Pons (tissue), 1 donor: ENCODE measurements at regions not wholly inside any gene's neighbourhood (a gene's known extent, or its start where the extent isn't known, plus 50 kb on each side); places are given as distances from the start of the nearest gene placed in this dataset.

ENCODE experiments used
- DNase-seq: peaks from one replicate; pipeline ENCODE4 v3.0.0-alpha.2; 2016; ENCODE audit warnings: low spot score

DNA sequence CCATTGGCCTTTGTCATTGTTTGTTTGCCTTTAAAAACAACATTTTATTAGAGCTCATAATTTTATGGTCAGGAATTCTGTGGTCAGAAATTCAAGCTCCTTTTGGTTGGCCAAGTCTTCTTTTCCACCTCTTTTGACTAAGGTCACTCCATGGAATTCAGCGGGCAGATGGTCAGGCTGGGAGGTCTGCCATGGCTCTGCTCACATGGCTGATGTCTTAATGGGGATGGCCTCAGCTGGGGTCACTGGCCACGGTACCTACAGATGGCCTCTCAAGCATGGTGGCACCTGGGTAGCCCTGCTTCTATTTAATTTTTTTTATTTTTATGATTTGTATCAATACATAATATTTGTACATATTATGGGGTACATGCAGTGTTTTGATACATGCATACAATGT lies 360.8 kb upstream of the MCTP2 start:
- DNase-seq: no peak

GRCh38 chr15:93866948-93867347 lies 364.4 kb upstream of the MCTP2 start:
- DNase-seq: no peak

- DNase-seq: no peak
Observed at GRCh38 chr15:93866476-93866875, 364.9 kb upstream of the MCTP2 start.

GRCh38 chr15:93865586-93865985 lies 365.8 kb upstream of the MCTP2 start:
- DNase-seq: no peak

DNA sequence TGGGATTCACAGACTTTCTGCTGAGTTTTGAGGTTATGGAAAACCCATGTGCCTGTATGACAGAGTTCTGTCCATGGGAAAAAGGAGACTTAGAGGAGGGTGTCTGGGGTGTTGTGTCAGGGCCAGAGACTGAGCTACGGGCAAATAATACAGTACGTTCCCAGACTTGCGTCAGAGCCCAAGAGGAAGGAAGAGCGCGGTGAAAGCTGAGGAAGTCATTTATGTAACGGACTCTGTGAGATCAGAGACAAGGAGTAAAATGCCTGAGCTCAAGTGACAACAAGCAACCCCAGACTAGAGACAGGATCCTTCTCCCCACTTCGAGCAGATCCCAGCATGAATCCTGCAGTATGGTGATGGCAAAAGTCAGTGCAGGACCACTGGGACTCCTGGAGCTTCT lies 368.6 kb upstream of the MCTP2 start:
- DNase-seq: peak; percentile 60

DNA sequence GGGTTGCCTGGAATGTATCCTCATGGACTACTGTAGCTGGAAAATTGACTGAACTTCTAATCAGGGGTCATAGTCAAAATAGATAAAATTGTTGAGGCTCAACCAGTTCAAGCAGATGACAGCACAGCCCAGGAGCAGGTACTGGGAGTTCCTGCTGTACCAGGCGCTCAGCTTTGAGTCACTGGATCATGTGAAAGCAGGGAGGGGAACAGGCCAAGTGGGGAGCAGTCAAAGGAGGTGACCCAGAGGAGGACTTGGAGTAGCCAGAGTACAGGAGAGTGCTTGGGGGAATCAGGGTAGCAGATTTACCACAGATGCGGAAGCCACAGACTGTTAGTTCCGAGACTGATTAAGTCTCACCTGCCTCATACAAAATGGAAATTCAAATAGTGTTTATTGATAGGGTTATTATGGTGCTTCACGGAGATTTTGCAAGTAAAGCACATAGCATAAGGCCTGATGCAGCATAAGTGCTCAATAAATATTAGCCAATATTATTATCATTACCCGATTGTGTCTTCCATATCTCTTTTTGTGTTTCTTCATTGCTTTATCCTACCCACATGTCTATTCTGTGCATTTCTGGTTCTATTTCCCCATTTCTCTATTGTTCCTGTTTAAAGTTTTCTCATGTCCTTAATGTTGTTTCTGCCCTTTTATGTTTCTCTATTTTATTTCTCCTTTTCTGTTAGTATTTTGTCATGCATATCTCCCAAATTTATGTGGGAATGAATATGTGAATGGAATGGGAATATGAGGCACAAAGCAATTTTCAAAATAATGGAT lies 369.2 kb upstream of the MCTP2 start:
- peak; percentile 9 for DNase-seq

DNA sequence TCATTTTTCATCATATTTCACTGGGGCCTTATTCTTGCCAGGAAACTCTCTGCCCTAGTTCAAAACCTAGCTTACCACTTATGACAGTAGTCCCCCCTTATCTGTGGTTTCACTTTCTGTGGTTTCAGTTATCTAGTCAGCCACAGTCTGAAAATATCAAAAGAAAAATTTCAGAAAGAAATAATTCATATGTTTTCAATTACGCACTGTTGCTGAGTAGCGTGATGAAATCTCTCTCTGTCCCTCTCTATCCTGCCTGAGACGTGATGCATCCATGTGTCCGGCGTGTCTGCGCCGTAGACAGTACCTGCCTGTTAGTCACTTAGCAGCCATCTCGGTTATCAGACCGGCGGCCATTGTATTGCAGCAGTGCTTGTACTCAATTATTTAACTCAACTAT lies 369.9 kb upstream of the MCTP2 start:
- DNase-seq: no peak

DNA sequence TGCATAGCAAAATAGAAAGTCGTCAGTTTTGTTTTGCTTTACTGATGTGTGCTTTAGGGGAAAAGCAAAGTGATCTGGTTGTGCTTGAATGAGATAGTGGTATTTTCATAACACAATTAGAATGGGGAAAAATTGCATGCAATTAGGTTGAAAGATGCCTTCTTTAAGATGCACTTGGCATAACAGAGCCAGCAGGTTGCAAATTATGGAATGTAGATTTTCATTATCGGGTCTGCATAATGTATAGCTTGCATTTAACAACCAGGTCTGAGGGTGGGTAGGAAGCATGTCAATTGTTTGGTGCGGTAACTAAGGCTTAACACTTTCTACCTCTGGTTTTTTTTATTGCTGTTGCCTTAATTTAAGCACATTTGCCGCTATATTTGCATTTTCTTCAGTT lies 370.7 kb upstream of the MCTP2 start:
- DNase-seq: no peak

- no peak for DNase-seq
Observed at GRCh38 chr15:93859176-93859575, 372.2 kb upstream of the MCTP2 start.

DNA sequence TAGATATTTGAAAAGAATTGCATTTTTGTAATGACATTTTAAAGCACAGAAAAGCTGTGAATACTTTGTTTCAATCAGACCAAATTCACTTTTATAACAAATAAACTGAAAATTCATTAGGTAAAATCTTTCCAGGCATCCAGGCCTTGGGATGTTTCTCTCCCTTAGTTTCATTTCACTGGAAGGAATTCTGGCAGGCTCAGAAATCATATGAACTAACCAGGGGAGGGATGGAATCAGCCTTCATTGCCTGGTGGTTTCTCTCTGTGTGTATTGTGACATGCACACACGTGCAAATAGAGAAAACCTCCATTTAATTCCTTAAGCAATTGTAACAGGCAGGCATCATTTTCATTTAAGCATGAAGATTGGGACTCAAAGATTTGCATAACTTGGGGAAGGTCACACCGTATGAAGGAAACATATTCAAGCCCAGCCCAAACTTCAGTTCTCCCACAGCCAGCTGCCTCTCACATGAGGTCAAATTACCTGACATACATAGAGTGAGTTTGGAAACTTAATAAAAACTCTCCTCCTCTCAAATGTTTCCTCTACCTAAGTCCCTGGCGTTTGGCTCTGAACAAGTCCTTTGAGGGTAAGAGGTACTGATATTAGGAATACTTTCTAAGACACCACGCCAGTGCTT lies 376.1 kb upstream of the MCTP2 start:
- no peak for DNase-seq

GRCh38 chr15:93854088-93854487 lies 377.3 kb upstream of the MCTP2 start:
- DNase-seq: no peak

DNA sequence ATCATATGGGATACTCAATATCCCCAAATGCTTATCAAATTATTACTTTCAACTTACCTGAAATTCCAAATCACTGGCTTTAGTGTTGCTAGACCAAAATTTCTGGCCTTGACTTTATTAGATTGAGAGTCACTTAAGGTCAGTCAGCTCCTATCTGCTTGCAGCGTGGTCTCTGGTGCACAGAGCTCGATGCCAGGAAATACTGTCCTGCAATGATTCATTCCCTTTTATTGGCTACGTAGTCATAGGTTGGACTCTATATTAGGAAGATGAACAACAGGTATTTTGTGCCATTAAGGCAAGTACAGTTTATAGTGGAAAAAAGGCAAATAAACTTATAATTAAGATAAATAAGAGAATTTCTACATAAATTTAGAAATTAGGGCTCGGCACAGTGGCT lies 378.6 kb upstream of the MCTP2 start:
- DNase-seq: no peak

GRCh38 chr15:93848490-93848889 lies 382.9 kb upstream of the MCTP2 start:
- DNase-seq: no peak

- DNase-seq: no peak
Observed at GRCh38 chr15:93848076-93848475, 383.3 kb upstream of the MCTP2 start.

DNA sequence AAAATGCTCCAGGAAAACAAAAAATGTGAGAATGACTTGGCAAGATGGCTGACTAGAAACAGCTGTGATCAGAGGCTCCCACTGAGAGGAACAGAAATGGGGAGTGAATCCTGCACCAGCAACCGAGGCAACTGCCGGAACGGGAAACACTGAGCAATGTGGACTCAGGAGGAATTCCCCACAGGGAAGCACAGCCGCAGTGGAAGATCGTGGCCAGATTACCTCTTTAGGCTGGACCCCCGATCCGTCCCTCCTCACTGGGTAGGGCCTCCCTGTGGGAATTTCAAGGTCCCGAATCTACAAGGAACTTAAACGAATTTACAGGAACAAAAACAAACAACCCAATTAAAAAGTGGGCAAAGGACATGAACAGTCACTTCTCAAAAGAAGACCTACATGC lies 385.2 kb upstream of the MCTP2 start:
- no peak for DNase-seq

DNA sequence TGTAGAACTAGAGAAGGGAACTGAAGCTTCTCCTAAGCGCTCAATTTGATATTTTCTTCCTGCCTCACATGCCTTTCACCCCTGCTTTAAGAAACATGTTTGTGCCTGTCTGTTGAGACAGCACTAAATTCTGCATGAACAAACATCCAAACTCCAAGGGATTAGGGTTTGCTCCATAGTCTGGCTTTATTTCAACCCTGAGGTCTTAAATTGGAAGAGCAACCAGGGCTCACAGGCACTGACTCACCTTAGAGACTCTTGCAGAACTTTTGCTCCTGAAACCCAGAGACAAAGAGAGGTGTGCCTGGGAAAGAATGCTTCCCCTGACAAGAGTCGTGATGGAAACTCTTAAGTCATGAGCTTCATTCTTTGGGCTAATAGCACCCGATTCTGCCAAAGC lies 393.9 kb upstream of the MCTP2 start:
- DNase-seq: no peak

- no peak for DNase-seq
Observed at GRCh38 chr15:93835344-93835743, 396.0 kb upstream of the MCTP2 start.

DNA sequence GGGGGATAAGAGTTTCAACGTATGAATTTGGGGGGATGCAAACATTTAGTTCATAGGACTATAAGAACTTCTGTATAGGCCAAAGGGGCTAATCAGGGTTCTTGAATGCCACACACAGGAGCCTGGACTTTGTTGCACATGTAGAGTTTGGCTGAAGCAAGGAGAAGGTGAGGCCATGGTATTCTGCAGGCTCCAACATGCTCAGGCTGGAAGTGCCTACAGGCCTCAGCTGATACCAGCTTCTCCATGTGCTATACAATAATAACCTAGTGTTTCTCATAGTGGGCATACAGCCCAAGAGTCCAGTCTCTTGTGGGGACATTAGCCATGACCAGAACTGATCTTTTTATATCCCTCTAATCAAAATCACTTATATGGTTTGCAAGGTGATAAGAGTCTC lies 399.7 kb upstream of the MCTP2 start:
- no peak for DNase-seq

- DNase-seq: no peak
Observed at GRCh38 chr15:93830221-93831080, 400.9 kb upstream of the MCTP2 start.

DNA sequence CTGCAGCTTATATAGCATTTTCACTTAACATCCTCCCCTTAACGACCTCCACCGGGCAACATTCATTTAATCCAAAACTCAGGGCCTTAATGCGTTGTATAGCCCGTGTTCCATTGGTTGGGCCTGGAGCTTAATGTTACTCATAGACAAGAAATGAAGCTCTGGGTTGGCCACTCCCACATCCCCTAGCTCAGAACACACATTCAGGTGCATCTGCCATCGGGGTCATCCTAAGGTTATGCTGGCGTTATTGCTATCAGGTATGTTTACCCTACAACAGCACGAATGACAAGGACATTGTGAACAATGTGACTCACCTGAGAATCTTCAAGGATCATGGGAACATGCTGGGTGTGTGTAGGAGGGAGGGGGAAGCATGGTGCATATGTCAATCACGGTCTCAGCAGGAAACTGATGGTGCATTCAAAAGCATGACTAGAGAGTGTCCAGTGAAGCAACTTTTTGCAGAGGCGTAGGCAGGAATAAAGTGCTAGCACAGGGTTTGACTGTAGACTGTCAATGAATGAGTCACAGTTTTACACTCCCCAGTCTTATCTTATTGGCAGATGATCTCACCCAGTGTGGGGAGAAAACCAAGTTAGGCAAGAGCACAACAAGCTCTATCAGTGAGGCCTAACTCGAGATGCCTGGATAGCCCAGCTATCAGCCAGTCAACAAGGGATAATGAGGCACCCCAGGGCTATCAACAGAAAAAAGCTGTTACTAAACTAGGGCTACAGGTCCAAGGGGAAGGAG lies 402.1 kb upstream of the MCTP2 start:
- no peak for DNase-seq

- DNase-seq: no peak
Observed at GRCh38 chr15:93826790-93827189, 404.6 kb upstream of the MCTP2 start.

- DNase-seq: no peak
Observed at GRCh38 chr15:93826293-93826692, 405.1 kb upstream of the MCTP2 start.
